ENCODE measurements at regions not wholly inside any gene's neighbourhood (a gene's known extent, or its start where the extent isn't known, plus 50 kb on each side); places are given as distances from the start of the nearest gene placed in this dataset.

DNA sequence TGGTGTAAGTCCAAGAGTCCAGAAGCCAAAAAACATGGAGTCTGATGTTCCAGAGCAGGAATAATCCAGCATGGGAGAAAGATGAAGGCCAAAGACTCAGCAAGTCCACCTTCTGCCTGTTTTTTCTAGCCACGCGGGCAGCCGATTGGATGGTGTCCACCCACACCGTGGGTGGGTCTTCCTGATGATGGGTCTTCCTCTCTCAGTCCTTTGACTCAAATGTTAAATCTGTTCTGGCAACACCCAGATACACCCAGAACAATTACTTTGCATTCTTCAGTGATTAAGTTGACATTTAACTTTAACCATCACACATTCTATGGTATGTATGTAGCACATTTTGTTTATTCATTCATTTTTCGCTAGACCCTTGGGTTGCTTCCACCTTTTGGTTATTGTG is 944.4 kb downstream of the PLA2G4A start:
- DNase-seq (ENCODE audit: low spot score, unreplicated experiment), result no peak
- Mint-ChIP-seq H3K4me1 (ENCODE audit: low read depth) (no peaks in the 10 kb centered on the region), H3K36me3 (ENCODE audit: insufficient read depth) (no peaks in the 10 kb centered on the region), H3K27ac (no peak overlapping the region), H3K9me3 (ENCODE audit: low read depth) (peaks cover 8% of the 10 kb centered on the region), H3K4me3 (ENCODE audit: low read depth) (no peak overlapping the region), H3K27me3 (no peaks in the 10 kb centered on the region)
- TF ChIP-seq, protein P1, sequence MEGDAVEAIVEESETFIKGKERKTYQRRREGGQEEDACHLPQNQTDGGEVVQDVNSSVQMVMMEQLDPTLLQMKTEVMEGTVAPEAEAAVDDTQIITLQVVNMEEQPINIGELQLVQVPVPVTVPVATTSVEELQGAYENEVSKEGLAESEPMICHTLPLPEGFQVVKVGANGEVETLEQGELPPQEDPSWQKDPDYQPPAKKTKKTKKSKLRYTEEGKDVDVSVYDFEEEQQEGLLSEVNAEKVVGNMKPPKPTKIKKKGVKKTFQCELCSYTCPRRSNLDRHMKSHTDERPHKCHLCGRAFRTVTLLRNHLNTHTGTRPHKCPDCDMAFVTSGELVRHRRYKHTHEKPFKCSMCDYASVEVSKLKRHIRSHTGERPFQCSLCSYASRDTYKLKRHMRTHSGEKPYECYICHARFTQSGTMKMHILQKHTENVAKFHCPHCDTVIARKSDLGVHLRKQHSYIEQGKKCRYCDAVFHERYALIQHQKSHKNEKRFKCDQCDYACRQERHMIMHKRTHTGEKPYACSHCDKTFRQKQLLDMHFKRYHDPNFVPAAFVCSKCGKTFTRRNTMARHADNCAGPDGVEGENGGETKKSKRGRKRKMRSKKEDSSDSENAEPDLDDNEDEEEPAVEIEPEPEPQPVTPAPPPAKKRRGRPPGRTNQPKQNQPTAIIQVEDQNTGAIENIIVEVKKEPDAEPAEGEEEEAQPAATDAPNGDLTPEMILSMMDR (IDR thresholded peaks at IDR 0.05; ENCODE audit: unreplicated experiment), result no peak

DNA sequence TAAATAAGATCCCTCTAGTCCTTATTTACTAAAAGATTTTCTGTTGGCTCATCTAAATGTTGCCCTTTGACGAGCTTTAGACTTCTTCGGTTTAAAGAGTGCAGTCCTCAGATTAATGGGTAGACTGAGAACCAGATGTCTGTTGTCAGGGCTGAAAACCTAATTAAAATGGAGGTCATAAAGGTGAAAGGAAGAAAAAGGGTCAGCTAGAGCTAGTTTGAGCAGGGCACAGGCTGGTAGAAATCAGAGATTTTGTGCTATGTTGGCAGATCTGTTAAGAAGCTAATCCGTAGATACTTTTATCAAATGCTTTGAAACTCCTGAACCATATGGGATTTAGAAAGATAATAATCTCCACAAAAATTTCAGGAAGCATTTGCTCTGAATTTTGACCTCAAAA is 959.0 kb downstream of the PLA2G4A start:
- H3K27ac Mint-ChIP-seq, result no peak overlapping the region
- no peaks in the 10 kb centered on the region for H3K27me3 Mint-ChIP-seq
- H3K4me3 Mint-ChIP-seq (ENCODE audit: low read depth), result no peak overlapping the region

DNA sequence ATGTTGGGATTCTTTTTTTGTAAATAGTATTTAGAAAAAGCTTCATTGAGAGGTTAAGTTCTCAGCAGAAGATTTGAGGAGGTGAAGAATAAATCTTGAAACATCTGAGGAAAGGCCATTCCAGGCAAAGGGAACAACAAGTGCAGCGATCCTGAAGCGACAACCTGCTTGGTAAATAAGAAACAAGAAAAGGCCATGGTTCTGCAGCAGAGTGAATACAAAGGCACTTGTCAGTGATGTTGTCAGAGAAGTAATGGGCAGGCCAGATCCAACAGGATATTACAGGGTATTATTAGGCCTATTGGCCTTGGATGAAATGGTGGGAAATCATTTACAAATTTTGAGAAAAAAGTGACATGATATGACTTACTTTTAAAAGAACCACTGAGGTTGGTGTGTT is 960.0 kb downstream of the PLA2G4A start:
- no peaks in the 10 kb centered on the region for H3K27me3 Mint-ChIP-seq
- H3K4me3 Mint-ChIP-seq (ENCODE audit: low read depth), result no peak overlapping the region
- TF ChIP-seq, protein P1 (IDR thresholded peaks at IDR 0.05; ENCODE audit: unreplicated experiment), result no peak
- peaks cover 2% of the 10 kb centered on the region for H3K4me1 Mint-ChIP-seq (ENCODE audit: low read depth)
- no peak for DNase-seq (ENCODE audit: low spot score, unreplicated experiment)
- H3K27ac Mint-ChIP-seq, result no peak overlapping the region
- no peaks in the 10 kb centered on the region for H3K36me3 Mint-ChIP-seq (ENCODE audit: insufficient read depth)
- H3K9me3 Mint-ChIP-seq (ENCODE audit: low read depth), result no peaks in the 10 kb centered on the region

More for the DNA sequence above, 959.0 kb downstream of the PLA2G4A start:
- TF ChIP-seq, protein P1 (IDR thresholded peaks at IDR 0.05; ENCODE audit: unreplicated experiment), result no peak
- no peak for DNase-seq (ENCODE audit: low spot score, unreplicated experiment)
- no peaks in the 10 kb centered on the region for H3K36me3 Mint-ChIP-seq (ENCODE audit: insufficient read depth)
- peaks cover 2% of the 10 kb centered on the region for H3K4me1 Mint-ChIP-seq (ENCODE audit: low read depth)
- H3K9me3 Mint-ChIP-seq (ENCODE audit: low read depth), result no peaks in the 10 kb centered on the region

DNA sequence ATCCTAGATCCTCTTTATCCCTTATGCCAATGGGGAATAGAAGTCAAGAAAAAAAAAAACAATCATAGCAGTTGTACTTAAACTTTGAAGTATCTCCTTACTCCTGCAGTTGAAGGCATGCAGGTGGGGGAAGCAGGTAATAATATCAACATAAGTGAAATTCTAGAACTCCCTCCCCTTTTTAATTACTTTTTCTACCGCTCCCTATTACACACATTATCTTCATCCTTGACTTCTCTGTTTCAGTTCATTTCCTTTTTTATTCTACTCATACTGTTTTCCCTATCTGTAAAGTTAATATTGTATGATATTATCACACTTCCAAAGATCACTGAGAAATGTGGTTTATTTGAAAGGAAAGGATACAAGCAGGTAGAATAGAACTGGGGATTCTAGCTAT is 962.0 kb downstream of the PLA2G4A start:
- no peak for DNase-seq (ENCODE audit: low spot score, unreplicated experiment)
- H3K4me3 Mint-ChIP-seq (ENCODE audit: low read depth), result no peak overlapping the region

DNA sequence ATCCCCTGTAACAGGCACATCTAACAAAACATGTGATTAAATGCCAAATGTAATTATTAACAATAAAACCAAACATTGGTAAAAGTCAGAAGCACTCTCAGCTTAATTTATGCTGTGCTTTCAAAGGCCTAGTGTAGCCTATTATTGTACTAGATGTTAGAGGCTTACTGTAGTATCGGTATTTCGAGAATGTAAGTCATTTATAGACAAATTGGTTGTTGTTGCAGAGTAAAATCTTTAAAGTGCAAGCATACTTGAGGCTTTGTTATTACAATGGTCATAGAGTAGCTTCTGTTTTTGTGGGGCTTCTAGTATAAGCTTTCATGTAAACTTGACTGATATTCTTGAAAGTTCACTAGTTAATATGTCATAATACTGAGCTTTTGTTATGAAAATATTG is 965.8 kb downstream of the PLA2G4A start:
- no peaks in the 10 kb centered on the region for H3K9me3 Mint-ChIP-seq (ENCODE audit: low read depth)

More for the DNA sequence above, 962.0 kb downstream of the PLA2G4A start:
- H3K9me3 Mint-ChIP-seq (ENCODE audit: low read depth), result no peaks in the 10 kb centered on the region
- peaks cover 9% of the 10 kb centered on the region for H3K4me1 Mint-ChIP-seq (ENCODE audit: low read depth)
- no peak overlapping the region for H3K27ac Mint-ChIP-seq
- H3K36me3 Mint-ChIP-seq (ENCODE audit: insufficient read depth), result no peaks in the 10 kb centered on the region
- H3K27me3 Mint-ChIP-seq, result no peaks in the 10 kb centered on the region
- TF ChIP-seq, protein P1 (IDR thresholded peaks at IDR 0.05; ENCODE audit: unreplicated experiment), result no peak

More for the DNA sequence above, 965.8 kb downstream of the PLA2G4A start:
- Mint-ChIP-seq H3K4me3 (ENCODE audit: low read depth) (no peak overlapping the region), H3K4me1 (ENCODE audit: low read depth) (peaks cover 10% of the 10 kb centered on the region), H3K27ac (no peak overlapping the region), H3K27me3 (peaks cover 3% of the 10 kb centered on the region), H3K36me3 (ENCODE audit: insufficient read depth) (no peaks in the 10 kb centered on the region)
- DNase-seq (ENCODE audit: low spot score, unreplicated experiment), result no peak
- TF ChIP-seq, protein P1 (IDR thresholded peaks at IDR 0.05; ENCODE audit: unreplicated experiment), result no peak

Data from progenitor cell of endocrine pancreas (in vitro differentiated cells).